Globus pallidus (tissue), 1 donor: ENCODE measurements at regions not wholly inside any gene's neighbourhood (a gene's known extent, or its start where the extent isn't known, plus 50 kb on each side); places are given as distances from the start of the nearest gene placed in this dataset.

Experiments
- DNase-seq: peaks from one replicate; pipeline ENCODE4 v3.0.0-alpha.2; 2015; ENCODE audit warnings: low spot score

DNA sequence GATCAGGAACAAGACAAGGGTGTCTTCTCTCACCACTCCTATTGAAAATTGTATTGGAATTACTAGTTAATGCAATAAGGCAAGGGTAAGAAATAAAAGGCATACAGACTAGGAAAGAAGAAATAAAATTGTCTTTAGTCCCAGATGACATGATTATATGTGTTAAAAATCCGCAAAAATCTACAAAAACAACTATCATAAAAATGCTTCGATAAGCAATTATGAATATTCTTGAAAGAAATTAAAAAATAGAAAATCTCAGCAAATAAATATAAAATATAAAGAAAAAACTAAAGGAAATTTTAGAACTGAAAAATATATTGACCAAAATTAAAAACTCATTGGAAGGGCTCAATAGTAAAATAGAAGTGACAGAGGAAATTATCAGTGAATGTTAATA is 243.3 kb downstream of the ZNF674 start:
- DNase-seq, result no peak

DNA sequence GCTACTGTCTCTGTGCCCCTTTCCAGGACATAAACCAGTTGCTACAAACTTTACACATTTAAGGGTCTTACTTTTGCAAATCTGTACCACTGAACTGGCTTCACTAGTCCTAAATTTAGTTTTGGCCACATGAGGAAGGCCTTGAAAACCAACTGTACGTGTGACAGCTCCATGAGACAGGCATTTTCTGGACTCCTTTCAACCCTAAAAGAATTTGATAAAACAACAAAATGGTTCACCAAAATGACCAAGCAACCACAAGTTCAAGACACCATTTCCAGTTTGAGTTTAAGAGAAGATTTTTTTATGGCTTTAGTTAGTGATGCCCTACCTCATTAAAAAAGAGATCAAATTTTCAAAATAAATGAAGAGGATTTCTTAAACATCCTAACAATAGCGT is 246.4 kb downstream of the ZNF674 start:
- DNase-seq, result no peak

DNA sequence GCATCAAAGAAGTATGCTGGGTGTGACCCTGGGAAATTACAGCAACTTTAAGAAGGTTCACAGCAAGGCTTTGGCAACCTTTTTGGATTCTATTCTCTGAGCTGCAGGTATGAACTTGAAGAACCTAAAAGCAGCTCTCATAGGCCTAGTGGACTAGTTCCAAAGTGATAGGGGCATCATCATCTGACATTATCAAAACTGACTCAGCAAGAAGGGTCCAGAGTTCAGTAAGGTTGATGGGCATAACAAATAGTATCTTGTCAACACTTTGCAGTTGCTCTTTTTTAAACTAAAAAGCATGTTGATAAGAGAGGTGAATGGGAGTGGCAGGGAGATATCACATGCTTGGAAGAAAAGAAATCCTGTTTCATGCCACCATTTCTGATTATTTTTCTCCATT is 249.3 kb downstream of the ZNF674 start:
- DNase-seq, result no peak

DNA sequence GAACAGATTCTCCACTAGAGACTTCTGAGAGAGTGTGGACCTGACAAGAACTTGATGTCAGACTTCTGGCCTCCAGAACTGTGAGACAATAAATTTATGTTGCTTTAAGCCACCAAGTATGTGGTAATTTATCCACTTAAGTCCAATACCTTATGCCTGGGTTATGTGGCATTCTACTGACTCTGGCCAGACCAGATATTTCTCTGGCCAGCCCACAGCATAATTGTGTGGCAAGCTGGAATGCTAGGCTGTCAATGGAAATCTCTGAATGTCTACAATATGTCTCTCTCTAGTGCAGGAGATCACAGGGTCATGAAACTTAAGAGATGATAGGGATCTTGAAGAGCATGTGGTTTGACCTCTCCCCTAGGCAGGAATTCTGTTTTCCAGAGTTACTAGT is 251.0 kb downstream of the ZNF674 start:
- DNase-seq, result no peak

DNA sequence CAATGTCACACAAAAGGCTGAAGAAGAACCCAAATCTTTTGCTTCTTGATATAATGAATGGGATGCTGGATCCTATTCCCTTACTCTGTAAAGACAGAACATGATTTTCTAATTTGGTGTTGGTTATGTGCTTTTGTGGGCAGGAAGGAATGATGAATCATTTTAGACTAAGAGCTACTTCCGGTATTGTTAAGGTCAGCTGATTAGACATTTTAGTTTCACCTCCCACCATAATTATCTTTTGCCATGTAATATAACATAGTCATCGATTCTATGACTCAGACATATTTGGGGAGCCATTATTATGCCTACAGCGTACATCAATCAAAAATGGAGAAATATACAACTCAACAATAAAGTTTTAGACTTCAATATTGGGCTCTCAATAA is 265.3 kb downstream of the ZNF674 start:
- DNase-seq, result no peak

DNA sequence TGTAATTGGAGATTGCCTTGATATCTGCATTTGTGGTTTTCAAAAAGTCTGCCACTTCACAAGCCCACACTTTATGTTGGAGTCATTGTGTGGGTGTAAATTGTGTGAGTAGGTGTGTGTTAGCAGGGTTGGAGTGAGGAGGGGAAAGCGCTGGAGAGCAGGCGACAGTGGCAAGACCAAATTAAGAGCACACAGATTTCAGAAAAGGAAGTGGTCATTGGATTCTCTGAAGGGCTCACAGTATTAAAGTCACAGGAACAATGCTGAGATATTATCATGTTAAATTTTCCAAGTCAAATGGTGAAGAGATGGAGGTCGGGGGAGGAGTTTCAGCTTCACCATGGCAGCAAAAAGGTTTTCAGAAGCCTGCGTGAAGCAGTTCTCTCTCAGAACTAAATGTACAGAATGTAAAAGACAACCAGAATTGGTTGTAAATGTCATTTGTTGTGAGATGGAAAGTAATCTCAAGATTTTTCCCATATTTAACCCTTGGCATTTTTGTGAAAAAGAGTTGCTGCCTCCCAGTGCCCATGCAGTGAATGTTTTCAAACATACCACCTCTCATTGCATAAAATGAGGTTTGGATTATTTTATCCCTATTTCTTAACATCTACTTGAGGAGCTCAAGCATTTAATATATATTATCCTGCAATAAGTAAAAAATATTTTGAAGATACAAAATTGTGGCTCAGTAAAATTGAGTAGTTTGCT is 265.9 kb downstream of the ZNF674 start:
- DNase-seq, result no peak

DNA sequence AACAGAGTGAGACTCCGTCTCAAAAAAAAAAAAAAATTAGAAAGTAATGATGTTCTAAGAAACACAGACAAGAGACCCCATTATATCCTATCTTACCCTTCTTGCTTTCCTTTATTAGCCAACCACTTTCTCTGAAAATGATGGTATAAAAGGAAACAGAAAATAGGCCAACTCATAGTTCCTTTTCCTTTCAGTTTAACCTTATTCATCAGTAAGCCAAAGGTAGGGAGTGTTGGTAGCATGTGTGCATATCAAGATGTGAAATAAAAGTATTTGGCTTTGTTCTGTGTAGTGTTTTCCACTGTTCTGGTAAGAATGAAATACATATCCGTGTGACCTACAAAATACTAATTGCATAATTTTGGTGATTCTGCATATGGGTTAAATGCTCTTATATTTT is 266.6 kb downstream of the ZNF674 start:
- no peak for DNase-seq

DNA sequence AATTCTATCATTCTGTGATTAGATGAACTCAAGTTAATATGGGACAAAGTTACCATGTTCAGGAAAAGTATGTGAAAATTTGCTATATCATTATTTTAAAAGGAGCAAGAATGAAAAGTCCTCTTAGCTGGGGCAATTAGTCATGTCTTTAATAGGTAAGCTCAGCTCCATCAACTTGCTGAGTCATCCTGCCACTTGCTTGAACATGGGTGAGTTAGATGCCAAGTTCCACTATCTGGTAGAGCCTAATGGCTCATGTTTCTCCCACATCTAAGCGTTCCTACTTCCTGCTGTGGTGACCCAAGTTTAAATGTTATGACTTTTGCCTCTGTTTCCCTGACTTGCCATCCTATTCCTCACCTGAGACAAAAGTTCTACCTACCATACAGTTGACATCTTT is 276.8 kb downstream of the ZNF674 start:
- no peak for DNase-seq

DNA sequence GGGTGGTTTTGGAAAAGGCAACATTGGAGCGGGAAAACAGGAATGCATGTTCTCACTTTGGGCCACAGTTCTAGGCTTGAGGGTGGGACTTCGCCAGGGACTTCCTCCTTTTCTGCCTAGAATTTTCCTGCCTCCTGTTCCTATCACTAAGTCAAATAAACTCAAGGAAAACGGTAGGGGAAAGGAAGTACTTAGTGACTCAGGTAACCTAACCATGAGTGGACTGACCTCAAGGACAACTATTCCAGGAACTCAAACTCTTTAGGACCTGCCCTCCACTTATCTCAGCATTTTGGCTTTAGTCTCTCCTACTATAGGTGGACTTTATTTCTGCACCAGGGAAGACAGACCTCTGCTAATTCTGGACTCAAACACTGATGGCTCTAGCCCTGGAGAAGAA is 281.7 kb downstream of the ZNF674 start:
- DNase-seq, result no peak

DNA sequence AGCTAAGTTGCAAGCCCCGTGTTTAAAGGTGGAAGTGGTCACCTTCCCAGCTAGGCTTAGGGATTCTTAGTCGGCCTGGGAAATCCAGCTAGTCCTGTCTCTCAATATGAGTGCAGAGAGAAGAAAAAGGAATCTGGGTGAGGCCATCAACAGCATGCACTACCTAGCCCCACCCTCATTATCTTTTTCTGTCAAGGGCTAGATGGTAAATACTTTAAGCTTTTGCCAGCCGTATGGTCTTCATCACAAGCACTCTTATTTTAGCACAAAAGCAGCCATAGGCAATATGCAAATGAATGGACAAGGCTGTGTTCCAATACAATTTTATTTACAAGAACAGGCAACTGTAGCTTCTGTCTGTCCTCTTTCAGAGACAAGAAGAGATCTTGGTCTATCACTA is 282.9 kb downstream of the ZNF674 start:
- no peak for DNase-seq

DNA sequence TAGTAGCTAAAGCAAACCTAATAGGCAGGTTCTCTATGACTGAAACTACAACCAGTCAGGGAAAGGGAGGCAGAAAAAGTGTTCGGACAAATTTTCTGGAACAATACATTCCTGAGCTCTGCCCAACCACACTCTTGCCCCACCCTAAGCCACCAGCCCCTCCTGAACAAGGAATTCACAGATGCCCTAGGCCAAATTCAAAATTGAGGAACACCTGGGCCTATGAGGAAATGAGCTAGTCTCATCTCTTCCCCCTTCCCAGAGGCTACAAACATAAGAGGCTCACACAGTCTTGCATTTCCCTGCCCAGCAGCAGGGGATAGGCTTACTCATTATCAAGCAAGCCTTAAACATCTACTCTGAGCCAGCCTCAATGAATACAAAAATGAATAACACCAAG is 284.7 kb downstream of the ZNF674 start:
- no peak for DNase-seq

DNA sequence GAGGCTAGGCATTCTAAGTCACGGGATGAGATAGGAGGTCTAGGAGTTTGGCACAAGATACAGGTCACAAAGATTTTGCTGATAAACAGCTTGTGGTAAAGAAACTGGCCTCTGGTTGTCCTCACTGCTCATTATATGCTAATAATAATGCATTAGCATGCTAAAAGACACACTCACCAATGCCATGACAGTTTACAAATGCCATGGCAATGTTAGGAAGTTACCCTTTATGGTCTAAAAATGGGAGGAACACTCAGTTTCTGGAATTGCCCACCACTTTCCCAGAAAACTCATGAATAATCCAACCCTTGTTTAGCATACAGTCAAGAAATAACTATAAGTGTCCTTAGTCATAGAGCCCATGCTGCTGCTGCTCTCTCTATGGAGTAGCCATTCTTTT is 286.9 kb downstream of the ZNF674 start:
- DNase-seq, result no peak

DNA sequence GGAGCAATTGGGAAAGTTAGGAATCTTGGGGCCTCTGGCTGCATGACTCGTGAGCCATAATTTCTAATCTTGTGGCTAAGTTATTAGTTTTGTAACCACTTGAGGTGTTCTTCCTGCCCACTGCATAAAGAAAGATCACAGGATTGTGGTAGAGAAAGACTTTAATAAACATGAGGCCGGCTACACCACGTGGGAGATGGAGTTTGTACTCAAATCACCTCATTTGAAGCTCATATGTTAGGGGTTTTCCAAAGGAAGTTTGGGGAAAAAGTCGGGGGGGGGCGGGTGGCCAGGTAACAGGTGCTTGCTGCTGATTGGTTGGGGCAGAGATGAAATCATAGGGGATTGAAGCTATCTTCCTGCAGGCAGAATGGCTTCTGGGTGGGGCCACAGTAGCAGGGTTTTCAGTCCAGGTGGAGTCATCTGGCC is 287.8 kb downstream of the ZNF674 start:
- DNase-seq, result no peak

DNA sequence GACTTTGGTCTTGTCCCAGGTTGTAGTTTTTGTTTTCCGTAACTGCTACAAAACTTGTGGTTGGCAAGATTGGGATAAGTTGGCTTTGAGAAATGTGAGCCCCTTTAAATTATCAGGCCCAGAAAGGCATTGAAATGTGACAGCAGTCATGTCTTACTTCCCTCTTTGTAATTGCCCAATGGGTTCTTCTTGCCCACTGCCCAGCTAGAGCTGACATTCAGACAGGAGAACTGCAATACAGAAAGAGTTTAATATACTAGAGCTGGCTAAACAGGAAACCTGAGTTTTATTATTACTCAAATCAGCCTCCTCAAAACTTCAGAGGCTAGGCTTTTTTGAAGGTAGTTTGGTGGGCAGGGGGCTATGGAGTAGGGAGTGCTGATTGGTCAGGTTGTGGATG is 288.3 kb downstream of the ZNF674 start:
- DNase-seq, result no peak

DNA sequence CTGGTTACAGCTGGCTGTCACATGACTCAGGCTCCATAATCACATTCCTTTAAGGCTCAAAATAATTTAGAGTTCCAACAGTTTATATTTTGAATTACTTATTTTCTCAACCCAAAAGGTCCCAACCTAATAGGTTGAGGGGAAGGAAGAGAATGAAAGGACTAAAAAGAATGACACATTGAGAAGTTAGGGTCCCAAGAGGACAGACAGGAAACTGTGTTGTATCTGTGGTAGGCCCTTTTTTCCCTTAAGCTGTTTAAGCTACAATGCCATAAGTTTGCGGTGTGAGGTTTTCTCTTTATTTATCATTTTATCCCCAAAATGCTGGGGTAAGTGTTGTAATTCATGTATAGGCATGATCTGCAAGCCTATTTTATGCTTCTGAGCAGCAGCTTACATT is 290.2 kb downstream of the ZNF674 start:
- DNase-seq, result no peak

DNA sequence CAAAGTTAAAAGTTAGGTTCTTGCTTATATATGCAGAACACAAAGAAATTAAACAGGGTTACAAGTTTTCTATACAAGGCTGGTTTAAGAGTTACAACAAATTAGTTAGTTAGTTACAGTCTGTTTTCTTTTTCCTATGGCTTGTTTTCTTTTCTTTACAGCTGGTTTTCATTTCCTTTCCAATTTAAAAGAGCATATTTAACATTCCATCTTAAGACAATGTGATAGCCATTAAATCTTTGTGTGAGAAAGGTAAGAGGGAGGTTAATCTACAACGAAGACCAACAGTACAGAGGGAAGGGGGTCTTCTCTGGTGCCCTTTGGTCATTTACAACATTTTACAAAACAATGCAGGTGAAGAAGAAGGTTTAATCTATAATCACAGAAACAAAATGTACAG is 290.6 kb downstream of the ZNF674 start:
- DNase-seq, result no peak

DNA sequence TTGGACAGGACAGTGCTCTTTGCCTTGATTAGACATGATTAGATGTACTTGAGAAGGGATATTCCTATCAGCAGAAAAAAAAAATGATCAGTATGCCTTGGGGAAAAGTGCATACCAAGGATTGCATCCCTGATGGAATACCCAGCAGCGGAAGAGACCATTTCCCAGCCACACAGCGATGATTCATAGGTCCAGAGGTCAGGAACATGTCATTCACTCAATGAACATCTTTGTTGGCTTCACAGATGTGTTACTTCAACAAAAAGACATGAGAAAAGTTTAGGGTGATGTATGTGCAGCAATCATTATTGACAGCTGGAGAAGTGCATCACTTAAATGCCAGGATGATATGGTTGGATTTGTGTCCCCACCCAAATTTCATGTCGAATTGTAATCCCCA is 293.5 kb downstream of the ZNF674 start:
- no peak for DNase-seq

DNA sequence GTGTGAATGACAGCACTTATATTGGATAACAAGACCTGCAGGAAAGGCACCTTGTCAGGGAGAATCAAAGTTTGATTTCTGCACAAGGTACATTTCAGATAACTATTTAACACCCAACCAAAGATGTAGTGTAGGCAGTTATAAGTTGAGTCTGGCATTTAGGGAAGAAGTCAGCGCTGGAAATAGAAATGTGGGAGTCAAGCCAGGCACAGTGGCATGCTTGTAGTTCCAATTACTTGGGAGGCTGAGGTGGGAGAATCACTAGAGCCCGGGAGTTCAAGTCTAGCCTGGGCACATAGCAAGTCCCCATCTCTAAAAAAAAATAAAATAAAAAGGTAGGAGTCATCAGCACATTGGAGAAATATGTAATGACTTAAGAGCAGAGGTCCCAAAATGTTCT is 295.1 kb downstream of the ZNF674 start:
- no peak for DNase-seq

DNA sequence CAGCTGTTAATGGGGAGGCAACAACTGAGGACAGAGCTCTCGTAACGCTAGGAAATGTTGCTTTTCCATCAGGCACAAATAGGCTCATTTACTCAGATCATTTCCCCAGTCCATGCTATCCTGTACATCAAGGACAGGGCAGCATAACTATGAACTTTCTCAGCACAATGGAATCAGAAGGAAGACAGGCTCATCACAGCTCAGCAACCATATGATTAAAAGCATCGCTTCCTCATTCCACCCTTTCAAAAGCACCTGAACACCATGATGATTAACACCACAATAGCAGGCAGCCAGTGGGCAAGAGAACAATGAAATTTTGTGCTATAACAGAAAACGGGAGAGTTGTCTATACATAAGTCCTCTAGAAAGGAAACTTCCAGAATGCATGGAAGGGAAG is 297.8 kb downstream of the ZNF674 start:
- no peak for DNase-seq

DNA sequence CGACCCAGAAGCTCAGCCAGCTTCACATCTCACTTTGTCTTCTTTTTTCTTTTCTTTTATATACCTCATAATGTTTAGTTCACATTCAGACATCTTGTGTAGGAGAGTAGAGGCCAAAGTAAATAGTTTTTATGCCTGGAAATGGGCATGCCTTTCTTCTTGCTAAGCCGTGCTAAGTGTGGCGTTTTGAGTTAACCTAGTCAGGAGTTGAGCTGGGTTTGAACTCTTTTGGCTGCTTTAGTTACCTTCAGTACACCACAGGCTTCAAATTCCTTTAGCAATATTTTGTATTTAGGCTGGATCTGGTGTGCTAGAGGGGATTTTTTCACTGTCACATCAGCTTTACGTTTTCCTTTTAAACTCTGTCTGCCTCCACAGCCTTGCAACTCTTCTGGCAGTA is 300.8 kb downstream of the ZNF674 start:
- DNase-seq, result no peak

DNA sequence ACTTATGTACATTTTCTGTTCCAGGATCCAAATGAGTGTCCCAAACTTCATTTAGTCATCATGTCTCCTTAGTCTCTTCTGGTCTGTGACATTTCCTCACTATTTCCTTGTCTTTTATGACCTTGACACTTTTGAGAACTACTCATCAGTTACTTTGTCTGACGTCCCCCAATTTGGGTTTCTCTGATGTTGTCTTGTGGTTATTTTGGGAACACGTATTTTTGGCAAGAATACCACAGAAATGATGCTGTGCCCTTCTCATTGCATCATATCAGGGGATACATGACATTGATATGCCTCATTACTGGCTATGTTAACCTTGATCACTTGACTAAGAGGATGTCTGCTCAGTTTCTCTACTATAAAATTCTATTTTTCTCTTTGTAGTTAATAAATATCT is 308.8 kb downstream of the ZNF674 start:
- no peak for DNase-seq

DNA sequence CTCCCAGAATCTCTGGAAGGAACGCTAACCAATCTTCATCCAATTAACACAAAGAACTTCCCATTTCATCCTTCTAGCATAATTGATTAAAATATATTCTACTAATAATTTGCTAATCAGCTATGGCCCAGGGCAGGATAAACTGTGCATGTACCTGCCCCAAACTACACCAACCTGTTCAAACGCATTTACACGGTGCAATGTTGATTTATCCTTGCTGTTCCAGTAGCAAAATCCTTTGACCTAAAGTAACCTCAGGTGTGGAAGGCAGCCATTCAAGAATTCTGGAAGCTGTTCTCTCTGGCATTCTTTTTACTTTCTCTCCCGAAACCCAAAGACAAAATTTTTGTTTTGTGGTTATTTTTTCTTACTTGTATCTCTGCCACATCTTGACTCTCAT is 309.4 kb downstream of the ZNF674 start:
- DNase-seq, result no peak

DNA sequence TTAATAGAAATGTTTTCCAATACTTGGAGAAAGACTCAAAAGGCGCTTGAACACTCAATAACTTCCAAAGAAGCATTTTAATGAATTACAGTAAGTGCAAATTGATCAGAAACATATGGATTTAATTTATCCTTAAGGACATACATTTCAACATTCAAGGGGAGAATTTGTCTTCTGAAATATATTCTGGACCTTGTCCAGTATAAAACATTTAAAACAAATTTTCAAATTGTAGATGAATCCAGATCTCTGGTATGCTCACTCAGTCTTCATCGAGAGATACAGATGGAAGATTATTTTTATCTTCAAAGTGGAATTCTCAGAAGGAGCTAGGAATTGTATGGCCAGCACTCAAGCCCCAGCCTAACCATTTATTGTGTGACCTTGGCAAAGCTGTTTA is 310.4 kb downstream of the ZNF674 start:
- no peak for DNase-seq

DNA sequence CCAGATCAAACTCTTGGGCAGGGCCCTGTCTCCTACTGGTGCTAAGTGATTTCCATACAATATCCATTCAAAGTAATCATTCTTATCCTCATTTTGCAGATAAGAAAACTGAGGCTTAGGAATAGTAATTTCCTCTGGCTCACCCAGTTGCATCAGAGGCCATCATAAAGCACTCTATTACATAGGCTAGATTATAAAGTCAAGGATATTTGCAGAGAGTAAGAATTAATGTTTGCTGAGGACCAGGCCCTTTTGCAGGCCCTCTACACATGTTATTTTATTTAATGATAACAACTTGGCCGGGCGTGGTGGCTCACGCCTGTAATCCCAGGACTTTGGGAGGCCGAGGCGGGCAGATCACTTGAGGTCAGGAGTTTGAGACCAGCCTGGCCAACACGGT is 316.8 kb downstream of the ZNF674 start:
- no peak for DNase-seq

DNA sequence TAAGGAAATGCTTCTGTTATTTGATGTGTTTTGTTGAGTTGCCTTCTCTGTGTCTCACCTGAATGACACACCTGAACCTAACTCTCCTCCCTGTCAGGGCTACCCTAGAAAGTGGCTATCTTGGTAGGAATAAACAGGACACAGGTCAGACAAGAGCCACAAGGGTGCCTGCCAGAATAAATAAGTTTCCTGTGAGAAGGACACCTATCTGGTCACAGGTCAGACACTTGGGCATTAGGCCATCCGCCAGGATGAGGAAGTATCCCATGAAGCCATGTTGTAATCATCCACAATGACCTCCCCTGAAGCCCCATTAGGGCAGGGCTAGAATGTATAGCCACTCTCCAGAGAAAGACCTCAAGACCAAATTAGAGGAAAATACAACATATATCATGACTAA is 318.8 kb downstream of the ZNF674 start:
- no peak for DNase-seq
